Endothelial cell (in vitro differentiated cells): ENCODE measurements at regions not wholly inside any gene's neighbourhood (a gene's known extent, or its start where the extent isn't known, plus 50 kb on each side); places are given as distances from the start of the nearest gene placed in this dataset.

ENCODE experiments used
- DNase-seq: peaks from one replicate; pipeline ENCODE4 v3.0.0; 2021; ENCODE audit warnings: low spot score
- H3K27ac Mint-ChIP-seq: one replicate; pipeline ENCODE4 v1.8.0; 2021; ENCODE audit warnings: mixed read lengths, inconsistent platforms; ENCODE audit not compliant: unreplicated experiment
- H3K27me3 Mint-ChIP-seq: one replicate; pipeline ENCODE4 v1.8.0; 2021; ENCODE audit warnings: mild to moderate bottlenecking, moderate library complexity, mixed read lengths, inconsistent platforms; ENCODE audit not compliant: unreplicated experiment
- H3K36me3 Mint-ChIP-seq: one replicate; pipeline ENCODE4 v1.8.0; 2021; ENCODE audit warnings: mild to moderate bottlenecking, low read depth, mixed read lengths, inconsistent platforms; ENCODE audit not compliant: unreplicated experiment
- H3K4me1 Mint-ChIP-seq: one replicate; pipeline ENCODE4 v1.8.0; 2021; ENCODE audit warnings: mild to moderate bottlenecking, mixed read lengths, inconsistent platforms; ENCODE audit not compliant: unreplicated experiment
- H3K4me3 Mint-ChIP-seq: one replicate; pipeline ENCODE4 v1.8.0; 2021; ENCODE audit warnings: mild to moderate bottlenecking, mixed read lengths, inconsistent platforms; ENCODE audit not compliant: unreplicated experiment
- H3K9me3 Mint-ChIP-seq: one replicate; pipeline ENCODE4 v1.8.0; 2021; ENCODE audit warnings: mixed read lengths, inconsistent platforms; ENCODE audit not compliant: unreplicated experiment
- TF ChIP-seq, protein P1 (sequence below): fragments of 200-600 bp; sonication (generic); IDR thresholded peaks from one replicate; pipeline ENCODE4 v1.5.0; 2021; ENCODE audit warnings: antibody characterized with exemption; ENCODE audit not compliant: unreplicated experiment

- no peaks in the 10 kb centered on the region for H3K9me3 Mint-ChIP-seq
- no peak overlapping the region for H3K4me3 Mint-ChIP-seq
- no peak for DNase-seq
- no peaks in the 10 kb centered on the region for H3K27me3 Mint-ChIP-seq
- TF ChIP-seq, protein P1, sequence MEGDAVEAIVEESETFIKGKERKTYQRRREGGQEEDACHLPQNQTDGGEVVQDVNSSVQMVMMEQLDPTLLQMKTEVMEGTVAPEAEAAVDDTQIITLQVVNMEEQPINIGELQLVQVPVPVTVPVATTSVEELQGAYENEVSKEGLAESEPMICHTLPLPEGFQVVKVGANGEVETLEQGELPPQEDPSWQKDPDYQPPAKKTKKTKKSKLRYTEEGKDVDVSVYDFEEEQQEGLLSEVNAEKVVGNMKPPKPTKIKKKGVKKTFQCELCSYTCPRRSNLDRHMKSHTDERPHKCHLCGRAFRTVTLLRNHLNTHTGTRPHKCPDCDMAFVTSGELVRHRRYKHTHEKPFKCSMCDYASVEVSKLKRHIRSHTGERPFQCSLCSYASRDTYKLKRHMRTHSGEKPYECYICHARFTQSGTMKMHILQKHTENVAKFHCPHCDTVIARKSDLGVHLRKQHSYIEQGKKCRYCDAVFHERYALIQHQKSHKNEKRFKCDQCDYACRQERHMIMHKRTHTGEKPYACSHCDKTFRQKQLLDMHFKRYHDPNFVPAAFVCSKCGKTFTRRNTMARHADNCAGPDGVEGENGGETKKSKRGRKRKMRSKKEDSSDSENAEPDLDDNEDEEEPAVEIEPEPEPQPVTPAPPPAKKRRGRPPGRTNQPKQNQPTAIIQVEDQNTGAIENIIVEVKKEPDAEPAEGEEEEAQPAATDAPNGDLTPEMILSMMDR = no peak
- H3K36me3 Mint-ChIP-seq = no peaks in the 10 kb centered on the region
- H3K4me1 Mint-ChIP-seq = no peaks in the 10 kb centered on the region
- H3K27ac Mint-ChIP-seq = no peak overlapping the region
Measured at GRCh38 chr1:192958871-192959270, 100.3 kb downstream of the UCHL5 start.

GRCh38 chr1:192959657-192960186 lies 99.4 kb downstream of the UCHL5 start:
- Mint-ChIP-seq H3K4me1 (no peaks in the 10 kb centered on the region), H3K9me3 (no peaks in the 10 kb centered on the region), H3K4me3 (no peak overlapping the region), H3K27ac (no peak overlapping the region), H3K36me3 (no peaks in the 10 kb centered on the region), H3K27me3 (no peaks in the 10 kb centered on the region)
- DNase-seq = no peak
- TF ChIP-seq, protein P1 = no peak
